ENCODE measurements at regions not wholly inside any gene's neighbourhood (a gene's known extent, or its start where the extent isn't known, plus 50 kb on each side); places are given as distances from the start of the nearest gene placed in this dataset.

- no peak overlapping the region for H4K8ac ChIP-seq (ENCODE audit: low read depth, low read length)
- H2BK5ac ChIP-seq (ENCODE audit: low read length): no peak overlapping the region
- no peaks in the 10 kb centered on the region for H3K79me1 ChIP-seq (ENCODE audit: low read depth, low read length)
- H3K4me2 ChIP-seq (ENCODE audit: insufficient read depth, low read length, poor library complexity, severe bottlenecking): no peak overlapping the region
- no peak overlapping the region for H4K91ac ChIP-seq (ENCODE audit: low read depth, low read length, poor library complexity)
- H3K4me3 ChIP-seq (ENCODE audit: low read length in 2 of 2): no peak overlapping the region
- H2BK15ac ChIP-seq (ENCODE audit: low read length): no peak overlapping the region
- no peak overlapping the region for H2BK12ac ChIP-seq (ENCODE audit: low read length)
- WGBS, 2 donors (ENCODE audit: extremely low coverage in 2 of 2, insufficient read length in 2 of 2, insufficient replicate concordance in 1 of 2): no CpG with 5 or more reads among the region's 1 CpG
- no peak overlapping the region for H3K27ac ChIP-seq (replicated peaks; ENCODE audit: low read length)
- H3K9ac ChIP-seq (ENCODE audit: low read depth, low read length, poor library complexity): no peak overlapping the region
- no peak overlapping the region for H3K23ac ChIP-seq (ENCODE audit: low read depth, low read length, poor library complexity)
- H3K36me3 ChIP-seq (replicated peaks in 1 of 2; ENCODE audit: control insufficient read depth in 2 of 2, insufficient read depth in 2 of 2, low read length in 2 of 2): no peaks in the 10 kb centered on the region
- no peak overlapping the region for H3K4ac ChIP-seq (ENCODE audit: low read length)
- H3K9me3 ChIP-seq (replicated peaks in 1 of 2; ENCODE audit: control insufficient read depth in 2 of 2, insufficient read depth in 1 of 2, low read depth in 1 of 2, low read length in 2 of 2): no peaks in the 10 kb centered on the region
- DNase-seq (ENCODE audit: low spot score): no peak
- no peaks in the 10 kb centered on the region for H3K4me1 ChIP-seq (ENCODE audit: control insufficient read depth in 2 of 2, insufficient read depth in 1 of 2, low read depth in 1 of 2, low read length in 2 of 2)
- no peak overlapping the region for H2BK120ac ChIP-seq (ENCODE audit: low read depth, low read length)
- H2AFZ ChIP-seq (ENCODE audit: low read length): no peak overlapping the region
- H3K27me3 ChIP-seq (ENCODE audit: control insufficient read depth in 3 of 3, insufficient read depth in 3 of 3, low read depth in 1 of 3, low read length in 3 of 3): no peaks in the 10 kb centered on the region
- H3K18ac ChIP-seq (ENCODE audit: low read length): no peak overlapping the region
- H3K14ac ChIP-seq (ENCODE audit: low read length): no peak overlapping the region
- H2AK5ac ChIP-seq (ENCODE audit: low read depth, low read length): no peak overlapping the region
Measured at GRCh38 chr5:101843055-101843454, 453.0 kb downstream of the SLCO4C1 start.

- Histone ChIP-seq H3K18ac (ENCODE audit: low read length) (no peak overlapping the region), H3K23ac (ENCODE audit: low read depth, low read length, poor library complexity) (no peak overlapping the region), H3K4me2 (ENCODE audit: insufficient read depth, low read length, poor library complexity, severe bottlenecking) (no peak overlapping the region), H2AFZ (ENCODE audit: low read length) (no peak overlapping the region), H2BK5ac (ENCODE audit: low read length) (no peak overlapping the region), H3K14ac (ENCODE audit: low read length) (no peak overlapping the region), H4K91ac (ENCODE audit: low read depth, low read length, poor library complexity) (no peak overlapping the region), H2BK15ac (ENCODE audit: low read length) (no peak overlapping the region), H3K27ac (replicated peaks; ENCODE audit: low read length) (no peak overlapping the region), H3K27me3 (ENCODE audit: control insufficient read depth in 3 of 3, insufficient read depth in 3 of 3, low read depth in 1 of 3, low read length in 3 of 3) (no peaks in the 10 kb centered on the region), H3K79me1 (ENCODE audit: low read depth, low read length) (no peaks in the 10 kb centered on the region), H3K4ac (ENCODE audit: low read length) (no peak overlapping the region), H3K4me1 (ENCODE audit: control insufficient read depth in 2 of 2, insufficient read depth in 1 of 2, low read depth in 1 of 2, low read length in 2 of 2) (no peaks in the 10 kb centered on the region), H2BK120ac (ENCODE audit: low read depth, low read length) (no peak overlapping the region), H2BK12ac (ENCODE audit: low read length) (no peak overlapping the region), H2AK5ac (ENCODE audit: low read depth, low read length) (no peak overlapping the region), H4K8ac (ENCODE audit: low read depth, low read length) (no peak overlapping the region), H3K9ac (ENCODE audit: low read depth, low read length, poor library complexity) (no peak overlapping the region), H3K4me3 (ENCODE audit: low read length in 2 of 2) (no peak overlapping the region), H3K9me3 (replicated peaks in 1 of 2; ENCODE audit: control insufficient read depth in 2 of 2, insufficient read depth in 1 of 2, low read depth in 1 of 2, low read length in 2 of 2) (no peaks in the 10 kb centered on the region), H3K36me3 (replicated peaks in 1 of 2; ENCODE audit: control insufficient read depth in 2 of 2, insufficient read depth in 2 of 2, low read length in 2 of 2) (no peaks in the 10 kb centered on the region)
- no peak for DNase-seq (ENCODE audit: low spot score)
- no CpG with 5 or more reads among the region's 5 CpGs for WGBS, 2 donors (ENCODE audit: extremely low coverage in 2 of 2, insufficient read length in 2 of 2, insufficient replicate concordance in 1 of 2)
Measured at GRCh38 chr5:101838435-101838834, 457.6 kb downstream of the SLCO4C1 start.

GRCh38 chr5:101829255-101829654 lies 466.8 kb downstream of the SLCO4C1 start:
- Histone ChIP-seq H3K9me3 (replicated peaks in 1 of 2; ENCODE audit: control insufficient read depth in 2 of 2, insufficient read depth in 1 of 2, low read depth in 1 of 2, low read length in 2 of 2) (no peaks in the 10 kb centered on the region), H3K27me3 (ENCODE audit: control insufficient read depth in 3 of 3, insufficient read depth in 3 of 3, low read depth in 1 of 3, low read length in 3 of 3) (no peaks in the 10 kb centered on the region), H3K23ac (ENCODE audit: low read depth, low read length, poor library complexity) (no peak overlapping the region), H2AK5ac (ENCODE audit: low read depth, low read length) (no peak overlapping the region), H3K4me2 (ENCODE audit: insufficient read depth, low read length, poor library complexity, severe bottlenecking) (no peak overlapping the region), H3K79me1 (ENCODE audit: low read depth, low read length) (no peaks in the 10 kb centered on the region), H3K36me3 (replicated peaks in 1 of 2; ENCODE audit: control insufficient read depth in 2 of 2, insufficient read depth in 2 of 2, low read length in 2 of 2) (no peaks in the 10 kb centered on the region), H2BK15ac (ENCODE audit: low read length) (no peak overlapping the region), H4K8ac (ENCODE audit: low read depth, low read length) (no peak overlapping the region), H3K4me1 (ENCODE audit: control insufficient read depth in 2 of 2, insufficient read depth in 1 of 2, low read depth in 1 of 2, low read length in 2 of 2) (no peaks in the 10 kb centered on the region), H3K14ac (ENCODE audit: low read length) (no peak overlapping the region), H3K4ac (ENCODE audit: low read length) (no peak overlapping the region), H3K27ac (replicated peaks; ENCODE audit: low read length) (no peak overlapping the region), H3K9ac (ENCODE audit: low read depth, low read length, poor library complexity) (no peak overlapping the region), H2BK5ac (ENCODE audit: low read length) (no peak overlapping the region), H2BK120ac (ENCODE audit: low read depth, low read length) (no peak overlapping the region), H4K91ac (ENCODE audit: low read depth, low read length, poor library complexity) (no peak overlapping the region), H2AFZ (ENCODE audit: low read length) (no peak overlapping the region), H3K4me3 (ENCODE audit: low read length in 2 of 2) (no peak overlapping the region), H2BK12ac (ENCODE audit: low read length) (no peak overlapping the region), H3K18ac (ENCODE audit: low read length) (no peak overlapping the region)
- WGBS, 2 donors (ENCODE audit: extremely low coverage in 2 of 2, insufficient read length in 2 of 2, insufficient replicate concordance in 1 of 2): no CpG with 5 or more reads among the region's 4 CpGs
- no peak for DNase-seq (ENCODE audit: low spot score)

- H4K8ac ChIP-seq (ENCODE audit: low read depth, low read length): no peak overlapping the region
- no peak overlapping the region for H4K91ac ChIP-seq (ENCODE audit: low read depth, low read length, poor library complexity)
- no peak overlapping the region for H2BK15ac ChIP-seq (ENCODE audit: low read length)
- H3K14ac ChIP-seq (ENCODE audit: low read length): no peak overlapping the region
- no peak overlapping the region for H3K23ac ChIP-seq (ENCODE audit: low read depth, low read length, poor library complexity)
- H3K4ac ChIP-seq (ENCODE audit: low read length): no peak overlapping the region
- no peak overlapping the region for H2BK120ac ChIP-seq (ENCODE audit: low read depth, low read length)
- H3K9ac ChIP-seq (ENCODE audit: low read depth, low read length, poor library complexity): no peak overlapping the region
- H3K36me3 ChIP-seq (replicated peaks in 1 of 2; ENCODE audit: control insufficient read depth in 2 of 2, insufficient read depth in 2 of 2, low read length in 2 of 2): no peaks in the 10 kb centered on the region
- peaks cover 0 to 3% of the 10 kb centered on the region in 2 donors for H3K9me3 ChIP-seq (replicated peaks in 1 of 2; ENCODE audit: control insufficient read depth in 2 of 2, insufficient read depth in 1 of 2, low read depth in 1 of 2, low read length in 2 of 2)
- H2AK5ac ChIP-seq (ENCODE audit: low read depth, low read length): no peak overlapping the region
- no peak overlapping the region for H3K18ac ChIP-seq (ENCODE audit: low read length)
- H2BK12ac ChIP-seq (ENCODE audit: low read length): no peak overlapping the region
- no peaks in the 10 kb centered on the region for H3K79me1 ChIP-seq (ENCODE audit: low read depth, low read length)
- no peaks in the 10 kb centered on the region for H3K27me3 ChIP-seq (ENCODE audit: control insufficient read depth in 3 of 3, insufficient read depth in 3 of 3, low read depth in 1 of 3, low read length in 3 of 3)
- no peaks in the 10 kb centered on the region for H3K4me1 ChIP-seq (ENCODE audit: control insufficient read depth in 2 of 2, insufficient read depth in 1 of 2, low read depth in 1 of 2, low read length in 2 of 2)
- no peak overlapping the region for H3K4me3 ChIP-seq (ENCODE audit: low read length in 2 of 2)
- H3K4me2 ChIP-seq (ENCODE audit: insufficient read depth, low read length, poor library complexity, severe bottlenecking): no peak overlapping the region
- no peak overlapping the region for H3K27ac ChIP-seq (replicated peaks; ENCODE audit: low read length)
- H2BK5ac ChIP-seq (ENCODE audit: low read length): no peak overlapping the region
- no peak overlapping the region for H2AFZ ChIP-seq (ENCODE audit: low read length)
- no peak for DNase-seq (ENCODE audit: low spot score)
Measured at GRCh38 chr5:101811466-101811865, 484.6 kb downstream of the SLCO4C1 start.
